Stimulated activated CD4-positive, alpha-beta T cell treated with anti-CD3 and anti-CD28 coated beads, Interleukin-12 subunit alpha, Interleukin-12 subunit beta, amount 100 ng/mL, for 4 hours (primary cell): ENCODE measurements at regions not wholly inside any gene's neighbourhood (a gene's known extent, or its start where the extent isn't known, plus 50 kb on each side); places are given as distances from the start of the nearest gene placed in this dataset.

Experiments used
- DNase-seq: peaks from one replicate; pipeline ENCODE4 v3.0.0-alpha.2; 2020

DNA sequence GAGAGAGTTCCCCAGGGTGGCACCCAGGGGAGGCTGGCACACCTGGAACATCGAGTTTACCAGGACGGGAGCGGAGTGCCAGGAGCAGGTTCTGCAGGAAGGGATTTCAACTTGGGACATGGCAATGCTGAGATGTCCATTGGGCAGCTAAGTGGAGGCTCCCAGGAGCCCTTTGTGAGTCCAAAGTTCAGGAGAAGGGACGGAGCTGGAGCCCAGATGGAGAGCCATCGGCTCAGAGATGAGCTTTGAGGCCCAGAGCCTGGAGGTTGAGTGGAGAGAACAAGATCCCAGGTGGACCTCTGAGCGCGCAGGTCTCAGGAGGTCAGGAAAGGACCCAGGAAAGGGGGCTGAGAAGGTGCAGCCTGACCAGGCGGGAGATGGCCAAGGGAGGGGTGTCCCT is 67.5 kb upstream of the AFDN start:
- DNase-seq: no peak

DNA sequence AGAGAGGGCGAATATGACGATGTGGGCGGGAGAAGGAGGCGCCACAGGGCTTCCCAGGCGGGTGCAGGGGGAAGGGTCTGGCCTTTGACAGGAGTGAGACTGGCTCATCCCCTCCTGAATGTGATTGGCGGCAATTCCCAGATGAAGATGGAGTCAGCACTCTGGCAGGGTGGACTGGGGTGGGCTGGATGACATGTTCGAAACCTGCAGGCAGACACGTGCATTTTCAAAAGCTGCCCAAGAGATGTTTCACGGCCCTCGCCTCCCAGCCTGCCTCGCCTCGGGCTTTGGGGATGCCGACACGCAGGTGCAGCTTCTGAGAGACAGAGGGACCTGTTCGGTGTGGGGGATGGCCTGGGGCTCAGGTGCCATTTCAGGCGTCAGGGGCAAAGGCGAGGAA is 66.8 kb upstream of the AFDN start:
- DNase-seq: no peak

DNA sequence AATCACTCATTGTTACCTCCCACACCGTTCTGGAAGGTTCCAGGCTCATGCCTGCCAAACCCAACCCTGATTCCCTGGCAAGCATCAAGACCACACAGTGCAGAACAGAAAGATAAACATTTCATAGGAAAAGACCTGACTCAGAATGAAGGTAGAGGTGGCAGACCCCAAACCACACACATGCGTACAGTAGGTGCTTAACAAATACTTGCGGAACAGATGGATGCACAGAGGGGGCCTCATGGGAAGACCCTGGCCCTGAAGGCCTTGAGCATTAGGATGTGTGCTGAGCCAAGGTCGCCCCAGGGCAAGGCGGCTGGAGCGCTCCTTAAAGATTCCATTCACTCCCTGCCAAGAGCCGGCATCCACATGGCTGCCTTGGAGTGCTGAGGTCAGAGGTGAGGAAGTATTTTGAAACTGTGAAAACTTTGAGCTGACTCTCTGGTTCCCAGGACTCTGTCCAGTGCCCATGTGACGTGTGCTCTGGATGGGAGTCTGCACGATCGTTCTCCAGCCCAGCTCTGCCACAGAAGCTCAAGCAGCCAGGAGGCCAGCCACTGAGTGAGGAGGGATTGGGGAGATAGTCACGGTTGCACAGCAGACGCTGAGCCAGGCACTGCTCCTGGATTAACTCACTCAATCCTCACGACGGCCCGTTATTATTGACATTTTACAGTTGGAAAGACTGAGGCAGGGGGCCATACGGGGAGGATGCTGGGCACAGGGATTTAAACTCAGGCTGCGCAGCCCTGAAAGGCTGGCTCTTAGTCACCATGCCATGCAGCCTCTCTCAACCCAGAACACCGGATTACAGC is 65.5 kb upstream of the AFDN start:
- no peak for DNase-seq

DNA sequence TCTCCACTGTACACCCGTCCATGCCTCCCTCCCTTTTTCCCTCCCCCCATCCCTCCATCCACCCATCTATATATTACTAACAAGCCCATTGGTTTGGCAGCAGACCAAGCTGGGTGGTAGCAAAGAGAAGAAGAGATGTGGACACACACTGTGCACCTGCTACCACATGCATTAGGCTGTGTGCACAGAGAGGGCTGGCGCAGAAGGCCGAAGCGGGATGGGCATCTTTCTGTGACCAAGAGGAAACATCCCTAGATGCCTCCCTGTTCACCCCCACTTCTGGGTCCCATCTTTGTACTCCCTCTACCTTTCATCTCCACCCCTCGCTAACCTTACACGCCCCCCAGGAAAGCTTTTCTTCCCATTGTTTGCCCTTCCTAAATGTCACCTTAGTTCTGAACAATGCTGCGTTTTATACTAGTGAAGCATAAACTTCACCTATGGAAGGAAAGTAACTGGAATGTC is 64.9 kb upstream of the AFDN start:
- no peak for DNase-seq

DNA sequence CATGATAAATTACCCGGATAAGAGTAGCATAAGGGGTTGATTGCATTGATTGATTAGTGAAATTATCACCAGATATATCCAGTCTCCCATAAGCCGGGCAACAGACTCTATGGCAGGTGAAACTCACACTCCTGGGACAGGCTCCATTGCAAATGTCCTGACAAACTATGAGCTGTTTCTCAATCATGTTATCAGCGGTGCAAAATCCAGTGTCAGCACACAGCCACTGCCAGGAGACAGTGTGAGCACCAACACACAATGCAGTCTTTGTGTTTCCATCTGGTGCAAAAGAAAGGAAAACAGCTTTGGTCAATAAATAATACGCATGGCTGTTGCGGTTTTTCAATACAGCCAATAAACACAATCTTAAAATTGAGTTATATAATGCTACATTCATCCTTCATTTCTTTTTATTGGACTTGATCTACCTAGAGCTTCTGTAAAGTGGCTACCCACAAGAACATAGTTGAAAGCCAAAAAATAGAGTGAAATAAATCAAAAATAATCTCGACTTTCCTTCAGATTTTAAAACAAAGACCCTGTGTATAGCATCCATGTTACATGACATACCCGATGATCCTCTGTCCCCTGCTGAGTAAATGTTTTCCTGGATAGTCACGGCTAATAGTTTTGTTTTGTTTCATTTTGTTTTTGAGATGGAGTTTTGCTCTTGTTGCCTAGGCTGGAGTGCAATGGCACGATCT is 64.3 kb upstream of the AFDN start:
- no peak for DNase-seq

DNA sequence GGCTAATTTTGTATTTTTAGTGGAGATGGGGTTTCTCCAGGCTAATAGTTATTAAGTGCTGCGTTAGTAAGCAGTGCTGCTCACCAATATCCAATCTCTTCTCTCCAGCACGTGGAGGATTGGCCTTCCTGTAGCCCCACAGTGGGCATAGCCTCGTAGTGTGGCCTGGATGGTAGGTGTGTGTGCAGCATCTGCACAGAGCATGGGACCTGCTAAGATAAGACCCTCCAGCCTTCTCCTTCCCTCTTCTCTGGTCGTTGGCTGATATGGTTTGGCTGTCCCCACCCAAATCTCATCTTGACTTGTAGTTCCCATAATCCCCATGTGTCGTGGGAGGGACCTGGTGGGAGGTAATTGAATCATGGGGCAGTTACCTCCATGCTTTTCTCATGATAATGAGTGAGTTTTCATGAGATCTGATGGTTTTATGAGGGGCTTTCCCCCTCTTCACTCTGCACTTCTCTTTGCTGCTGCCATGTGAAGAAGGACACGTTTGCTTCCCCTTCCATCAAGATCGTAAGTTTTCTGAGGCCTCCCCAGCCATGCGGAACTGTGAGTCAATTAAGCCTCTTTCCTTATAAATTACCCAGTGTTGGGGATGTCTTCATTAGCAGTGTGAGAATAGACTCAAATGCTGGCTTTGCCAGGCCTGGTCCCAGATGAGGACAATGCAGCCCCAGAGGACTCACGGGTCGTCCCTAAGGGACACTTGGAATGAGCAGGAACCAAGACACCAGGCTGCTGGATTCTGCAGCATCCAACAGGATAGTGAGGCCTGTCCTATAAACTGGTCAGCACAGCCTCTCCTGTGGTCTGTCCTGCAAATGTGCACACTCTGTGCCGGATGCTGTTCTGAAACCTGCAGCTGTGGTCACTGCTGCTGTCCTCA is 63.4 kb upstream of the AFDN start:
- DNase-seq: no peak

DNA sequence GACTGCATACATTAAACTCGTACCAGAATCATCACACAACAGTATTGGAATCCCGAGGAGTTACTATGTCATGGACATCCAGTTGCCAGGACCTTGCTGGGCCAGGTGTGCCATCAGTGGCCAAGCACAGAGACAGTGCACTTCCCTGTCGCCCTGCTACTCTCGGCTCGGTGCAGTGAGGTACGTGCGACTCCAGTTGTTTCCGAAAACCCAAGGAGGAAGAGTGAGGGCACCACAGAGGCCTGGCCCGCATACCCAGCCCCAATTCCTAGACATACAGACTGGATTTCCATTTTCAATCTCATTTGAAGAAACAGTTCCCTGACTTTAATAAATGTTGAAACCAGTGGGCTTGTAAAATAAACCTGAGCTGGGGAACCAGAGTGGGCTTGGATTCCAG is 62.5 kb upstream of the AFDN start:
- DNase-seq: no peak

DNA sequence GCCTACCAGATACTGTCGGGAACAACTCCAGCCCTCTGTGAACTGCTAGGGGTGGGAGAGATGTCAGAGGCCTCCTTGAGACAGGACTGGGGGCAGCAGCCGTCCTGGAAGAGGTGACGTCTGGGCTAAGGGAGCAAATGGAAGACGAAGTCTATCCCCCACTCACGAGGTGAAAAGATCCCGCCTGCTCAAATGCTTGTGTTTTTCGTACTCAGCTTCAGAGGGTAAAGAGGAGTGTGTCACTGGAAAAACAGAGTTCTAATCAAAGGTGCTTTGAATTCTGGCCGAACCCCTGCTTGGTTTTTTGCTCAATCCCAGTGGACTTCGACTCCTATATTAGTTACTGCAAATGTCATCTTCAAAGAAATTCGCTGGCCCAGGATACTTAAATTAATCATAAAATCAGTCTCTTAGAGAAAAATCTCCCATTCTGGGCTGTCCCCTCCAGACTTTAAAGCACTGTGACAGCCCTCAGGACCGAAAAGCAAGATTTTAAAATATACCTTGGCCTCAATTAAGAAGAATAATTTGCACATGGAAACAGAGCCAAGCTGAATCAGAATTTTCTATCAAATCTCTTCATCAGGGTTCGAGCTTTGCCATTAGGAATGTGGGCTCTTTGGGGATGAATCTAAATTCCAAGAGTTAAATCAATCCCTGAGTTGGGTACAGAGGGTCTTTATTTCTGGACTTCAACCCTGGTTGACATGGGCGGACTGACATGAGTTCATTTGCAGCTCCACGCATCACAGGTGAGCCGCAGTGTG is 61.8 kb upstream of the AFDN start:
- DNase-seq: no peak

DNA sequence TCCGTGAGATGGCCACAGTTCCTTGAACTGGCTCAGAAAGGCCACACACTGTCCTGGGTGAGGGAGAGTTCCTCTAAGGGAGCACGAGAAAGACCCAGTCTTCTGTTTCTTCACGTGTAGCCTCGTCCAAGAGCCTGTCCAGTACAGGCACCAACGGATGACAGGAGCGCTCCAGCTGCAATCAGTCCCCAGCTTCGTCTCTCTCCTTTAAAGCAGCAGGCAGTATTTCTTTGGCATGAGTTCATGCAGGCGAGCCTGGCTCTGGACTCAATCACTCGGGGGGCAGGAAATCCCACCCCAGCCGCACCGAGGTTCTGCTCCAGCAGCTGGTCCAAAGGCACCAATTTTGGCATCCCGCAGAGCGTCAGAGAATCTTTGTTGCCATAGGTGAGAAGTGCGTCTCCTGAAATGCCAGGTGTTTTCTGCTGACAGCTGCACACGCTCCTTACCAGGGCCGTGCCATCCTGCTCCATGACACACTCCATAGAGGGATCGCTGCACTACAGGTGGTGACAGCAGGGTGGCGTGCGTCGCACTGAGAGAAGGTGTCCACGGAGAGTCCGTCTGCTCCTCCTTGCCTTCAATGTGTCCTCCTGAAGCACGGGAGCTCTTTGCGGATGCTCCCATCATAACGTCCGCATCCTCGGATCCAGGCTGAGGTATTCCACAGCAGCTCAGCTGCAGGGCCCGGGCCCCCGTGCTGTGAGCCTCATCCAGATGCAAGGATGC is 59.6 kb upstream of the AFDN start:
- DNase-seq: no peak

DNA sequence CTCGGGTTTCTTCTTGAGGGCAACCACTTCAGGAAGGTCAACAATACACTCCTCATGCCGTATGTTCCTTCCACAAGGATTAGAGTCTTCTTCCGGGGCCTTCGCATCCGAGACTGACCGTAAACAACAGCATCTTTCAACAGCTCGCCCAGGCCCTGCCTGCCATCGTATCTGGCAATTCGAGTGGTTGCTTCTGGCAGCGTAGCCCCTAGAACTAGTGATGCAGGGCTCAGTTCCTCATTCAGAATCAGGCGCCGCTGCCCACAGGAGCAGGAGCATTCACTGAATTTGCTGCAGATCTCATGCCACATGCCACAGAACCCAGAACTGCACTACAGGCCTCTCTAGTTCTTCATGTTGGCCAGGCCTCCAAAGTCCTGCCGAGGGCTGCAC is 59.0 kb upstream of the AFDN start:
- no peak for DNase-seq

DNA sequence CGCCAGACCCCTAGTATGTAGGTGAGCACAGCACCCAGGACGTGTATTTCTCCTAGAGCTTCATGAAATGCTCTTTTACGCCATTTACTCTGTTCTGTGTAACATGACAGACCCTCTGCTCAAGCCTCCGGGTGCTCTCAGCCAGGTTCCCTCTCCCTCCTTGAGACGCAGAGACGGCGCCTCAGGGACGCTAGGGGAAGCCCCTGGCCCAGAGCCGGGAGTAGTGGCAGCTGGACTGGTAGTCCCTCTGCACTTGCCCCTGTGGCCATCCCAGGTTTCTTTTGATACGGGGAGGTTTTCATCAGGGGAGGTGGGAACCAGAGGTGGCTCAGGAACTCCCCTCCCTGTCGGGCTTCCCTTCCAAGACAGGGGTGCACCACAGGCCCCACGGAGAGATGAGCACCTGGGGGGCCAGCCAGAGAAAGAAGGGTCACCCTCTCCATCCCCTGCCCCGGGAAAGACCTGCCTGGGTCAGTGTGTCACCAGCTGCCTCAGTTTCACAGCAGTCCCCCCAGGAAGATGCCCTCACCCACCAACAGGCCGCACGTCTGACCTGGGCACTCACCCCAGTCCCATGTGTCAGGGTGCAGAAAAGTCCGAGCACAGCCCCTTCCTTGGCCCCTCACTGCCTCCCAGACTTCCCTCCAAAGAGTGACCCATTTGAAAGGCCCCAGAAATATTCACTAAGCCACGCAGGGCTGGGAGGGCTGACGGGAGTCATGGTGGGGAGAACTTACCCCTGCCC is 58.1 kb upstream of the AFDN start:
- DNase-seq: no peak

DNA sequence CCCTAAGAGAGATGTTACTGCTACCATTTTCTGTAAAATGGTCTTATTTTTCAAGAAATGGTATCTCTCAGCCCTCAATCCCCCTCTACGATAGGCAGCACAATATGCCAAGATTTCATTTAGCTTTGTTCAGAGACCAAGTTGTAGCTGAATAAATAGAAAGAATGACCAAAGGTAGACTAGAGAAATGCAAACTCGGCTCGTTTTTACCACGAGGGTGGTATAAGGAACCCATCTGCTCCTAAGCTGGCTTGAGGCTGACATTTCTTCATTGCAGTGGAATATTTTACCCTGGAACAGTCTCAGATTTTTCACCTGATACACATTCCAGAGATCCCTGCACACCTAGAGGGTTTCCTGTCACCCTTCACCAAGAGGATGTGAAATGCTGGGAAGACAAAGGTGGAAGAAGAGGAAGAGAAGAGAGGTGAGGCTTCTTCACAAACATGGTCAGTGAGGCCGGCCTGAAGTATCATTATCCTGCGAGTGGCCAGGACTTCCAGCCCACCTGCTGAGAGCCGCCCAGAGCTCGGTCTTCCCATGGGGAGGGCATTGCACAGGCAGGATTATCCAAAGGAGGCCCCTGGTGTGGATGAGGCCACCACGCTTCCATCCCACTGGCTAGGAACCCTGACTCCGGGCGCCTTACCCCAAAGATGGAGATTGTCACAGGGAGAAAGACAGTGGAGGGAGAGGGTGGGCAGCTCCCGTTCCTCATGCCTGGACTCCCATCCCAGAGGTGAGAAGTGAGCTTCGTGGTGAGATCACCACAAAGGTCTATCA is 57.1 kb upstream of the AFDN start:
- no peak for DNase-seq

DNA sequence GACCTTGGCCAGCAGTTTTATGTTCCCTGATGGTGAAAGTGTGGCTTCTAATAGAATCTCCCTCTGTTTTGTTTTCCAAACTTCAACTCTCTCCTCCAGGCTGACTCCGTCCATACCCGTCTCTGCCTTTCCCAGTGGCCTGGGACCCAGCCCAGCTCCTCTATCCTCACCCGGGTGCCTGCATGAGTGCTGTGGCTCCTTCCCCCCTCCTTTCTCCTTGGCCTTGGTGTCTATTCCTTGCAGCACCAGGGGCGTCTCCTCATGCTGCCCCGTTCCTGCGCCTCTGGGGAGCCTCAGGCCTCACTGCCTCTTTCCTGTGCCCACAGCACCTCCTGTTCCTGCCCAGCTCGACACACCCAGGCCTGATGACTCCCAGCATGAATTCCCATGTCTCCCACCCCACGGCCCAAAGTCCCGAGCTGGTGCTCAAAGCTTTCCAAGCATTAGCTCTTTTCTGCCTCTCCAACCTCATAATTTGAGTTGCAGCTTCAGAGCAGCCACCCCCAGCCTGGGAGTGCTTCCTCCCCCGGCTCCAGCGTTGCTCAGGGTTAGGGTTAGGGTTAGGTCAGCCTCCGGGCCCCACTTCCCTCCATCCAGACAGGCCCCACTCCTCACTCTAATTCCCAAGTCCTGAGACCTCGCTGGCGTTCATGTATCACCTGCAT is 56.3 kb upstream of the AFDN start:
- DNase-seq: no peak

DNA sequence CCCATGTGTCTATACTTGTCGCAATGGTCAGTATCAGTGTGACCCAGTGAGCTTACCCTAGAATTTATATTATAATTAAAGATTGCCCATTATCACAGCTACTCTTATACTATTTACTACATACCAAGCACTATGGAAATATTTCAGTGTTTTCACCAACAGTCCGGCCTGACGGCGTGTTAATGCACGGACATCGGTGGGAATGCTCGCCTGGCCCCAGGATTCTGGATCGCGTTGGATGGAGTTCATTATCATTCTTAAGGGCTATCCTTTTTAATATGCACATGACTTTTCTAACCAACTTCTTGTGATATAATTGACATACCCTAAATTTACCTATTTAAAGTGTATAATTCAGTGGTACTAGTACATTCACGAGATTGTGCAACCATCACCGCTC is 51.8 kb upstream of the AFDN start:
- no peak for DNase-seq

DNA sequence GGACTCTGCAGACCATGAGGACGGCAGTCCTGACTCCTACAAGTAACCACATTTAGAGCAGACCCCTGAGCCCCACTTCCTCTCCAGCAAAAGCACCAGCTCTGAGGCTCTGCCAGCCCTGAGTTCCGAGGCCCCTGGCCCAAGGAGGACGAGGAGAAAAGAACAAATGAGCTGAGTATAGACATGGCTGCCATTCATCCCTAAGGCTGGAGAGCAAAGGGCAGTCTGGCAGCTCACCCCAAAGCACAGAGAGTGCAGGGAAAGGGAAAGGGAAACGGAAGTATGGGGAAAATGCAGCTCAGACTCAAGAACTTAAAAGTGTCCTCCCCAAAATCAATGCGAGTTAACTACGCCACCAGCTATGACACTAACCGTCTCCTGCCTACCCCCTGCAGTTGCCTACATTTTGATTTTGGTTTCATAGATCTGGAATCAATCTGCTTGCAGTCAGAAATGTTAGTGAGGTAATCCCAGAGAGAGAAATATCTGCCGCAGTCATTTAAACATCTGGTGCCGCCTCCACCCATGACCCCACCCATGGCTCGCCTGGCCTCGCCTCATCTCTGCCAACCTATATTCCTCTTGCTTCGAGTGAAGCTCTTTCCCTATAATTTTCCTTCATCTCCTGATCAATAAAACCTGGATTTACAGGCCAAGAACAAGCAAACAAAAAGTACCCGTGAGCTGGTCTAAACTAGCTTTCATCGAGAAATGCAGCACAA is 49.6 kb upstream of the AFDN start:
- no peak for DNase-seq
